Esophagus mucosa (tissue), 1 donor: ENCODE measurements at regions not wholly inside any gene's neighbourhood (a gene's known extent, or its start where the extent isn't known, plus 50 kb on each side); places are given as distances from the start of the nearest gene placed in this dataset.
"Not testable (repeated sequence)": the region's sequence is repeated elsewhere in the genome, so short reads cannot be mapped to it uniquely, and the experiment has no call there.

Experiments used
- ATAC-seq: fragments of 200-7000 bp; cut with Tn5 transposase; one replicate; pipeline ENCODE4 v1.9.1; 2020
- donor health status: DM: yes; HTN: yes; CAD: no.

DNA sequence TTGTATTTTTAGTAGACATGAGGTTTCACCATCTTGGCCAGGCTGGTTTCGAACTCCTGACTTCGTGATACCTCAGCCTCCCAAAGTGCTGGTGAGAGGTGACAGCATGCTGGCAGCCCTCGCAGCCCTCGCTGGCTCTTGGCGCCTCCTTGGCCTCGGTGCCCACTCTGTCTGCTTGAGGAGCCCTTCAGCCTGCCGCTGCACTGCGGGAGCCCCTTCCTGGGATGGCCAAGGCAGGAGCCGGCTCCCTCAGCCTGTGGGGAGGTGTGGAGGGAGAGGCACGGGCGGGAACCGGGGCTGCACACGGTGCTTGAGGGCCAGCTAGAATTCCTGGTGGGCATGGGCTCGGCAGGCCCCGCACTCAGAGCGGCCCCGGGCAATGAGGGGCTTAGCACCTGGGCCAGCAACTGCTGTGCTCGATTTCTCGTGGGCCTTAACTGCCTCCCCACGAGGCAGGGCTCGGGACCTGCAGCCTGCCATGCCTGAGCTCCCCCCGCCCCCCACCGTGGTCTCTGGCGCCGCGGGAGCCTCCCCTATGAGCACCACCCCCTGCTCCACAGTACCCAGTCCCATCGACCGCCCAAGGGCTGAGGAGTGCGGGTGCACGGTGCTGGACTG is 96.5 kb upstream of the RHOBTB1 start:
- ATAC-seq, result no peak

DNA sequence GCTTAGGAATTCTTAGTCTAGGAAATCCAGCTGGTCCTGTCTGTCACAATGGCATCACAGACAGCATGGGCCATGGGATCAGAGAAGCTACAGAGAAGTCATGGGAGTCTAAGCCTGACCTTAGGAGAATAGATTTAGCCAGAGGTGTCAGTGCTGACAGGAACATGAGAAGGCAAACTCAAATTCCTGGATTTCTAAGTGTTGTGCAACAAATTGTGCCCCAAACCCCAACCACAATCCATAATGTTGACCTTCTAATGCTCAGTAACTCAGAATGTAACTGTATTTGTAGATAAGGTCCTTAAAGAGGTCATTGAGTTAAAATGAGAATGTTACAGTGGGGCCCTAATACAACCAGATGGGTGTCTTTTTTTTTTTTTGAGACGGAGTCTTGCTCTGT is 95.9 kb upstream of the RHOBTB1 start:
- ATAC-seq, result no peak

DNA sequence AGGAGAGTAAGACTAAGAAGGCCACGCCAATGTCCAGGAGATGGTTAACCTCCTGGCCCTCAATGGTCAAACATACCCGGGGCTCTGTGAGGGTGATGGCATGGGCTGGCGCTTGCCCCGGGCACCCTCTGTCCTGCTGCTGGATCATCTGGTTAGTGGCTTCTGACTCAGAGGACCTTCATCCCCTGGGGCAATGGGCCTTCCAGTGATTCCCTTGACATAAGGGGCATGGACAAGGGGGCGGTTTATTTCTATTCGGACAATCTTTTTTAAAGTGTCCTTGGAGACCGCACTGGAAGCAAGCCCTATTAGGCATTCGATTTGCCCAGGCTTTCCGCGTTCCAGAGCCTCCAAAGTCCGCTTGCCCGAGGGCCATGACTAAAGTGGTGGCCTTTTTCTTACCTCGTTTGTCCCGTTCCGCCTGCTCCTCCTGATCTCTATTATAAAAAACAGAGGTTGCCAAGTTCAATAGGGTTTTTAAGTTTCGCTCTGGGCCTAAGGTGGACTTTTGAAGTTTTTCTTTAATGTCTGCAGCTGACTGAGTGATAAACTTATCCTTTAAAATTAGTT is 93.4 kb upstream of the RHOBTB1 start:
- ATAC-seq, result not testable (repeated sequence)

GRCh38 chr10:61036148-61036547 is 92.2 kb upstream of the RHOBTB1 start:
- ATAC-seq, result not testable (repeated sequence)

DNA sequence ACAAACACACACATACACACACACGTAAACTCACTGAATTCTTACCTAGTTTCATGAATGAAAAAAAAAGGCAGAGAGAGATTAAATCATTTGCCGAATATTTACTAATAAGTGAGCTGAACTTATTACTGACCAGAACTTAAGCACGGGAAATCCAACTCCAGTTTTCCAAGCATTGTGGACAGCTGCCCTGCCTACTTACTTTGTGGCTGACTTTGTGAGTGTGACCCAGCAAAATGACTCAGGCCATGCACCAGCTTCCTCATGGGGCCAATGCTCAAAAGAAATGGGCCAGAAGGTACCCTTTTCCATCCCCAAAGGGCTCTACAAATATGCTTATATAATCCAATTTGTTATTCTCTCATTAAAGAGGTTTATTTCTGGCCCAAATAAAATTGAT is 87.4 kb upstream of the RHOBTB1 start:
- ATAC-seq, result no peak

DNA sequence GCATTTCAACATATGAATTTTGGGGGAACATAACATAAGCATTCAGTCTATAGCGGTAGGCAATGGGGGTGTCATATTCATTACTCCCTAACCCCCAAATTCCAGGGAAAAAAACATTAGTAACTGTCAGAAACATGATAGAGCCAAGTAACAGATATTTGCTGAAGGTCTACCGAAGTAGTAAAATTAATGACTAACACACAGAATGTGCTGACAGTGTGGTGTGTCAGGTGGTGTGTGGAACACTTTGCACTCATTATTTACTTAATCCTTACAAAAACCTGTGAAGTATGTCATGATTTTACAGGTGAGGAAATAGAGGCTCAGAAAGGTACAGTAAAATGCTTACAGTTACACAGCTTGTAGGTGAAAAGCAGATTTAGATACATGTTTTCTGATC is 85.4 kb upstream of the RHOBTB1 start:
- ATAC-seq, result peak; percentile 52

- no peak for ATAC-seq
Observed at GRCh38 chr10:61028861-61029361, 84.9 kb upstream of the RHOBTB1 start.

- ATAC-seq, result no peak
Observed at GRCh38 chr10:61024856-61025201, 80.8 kb upstream of the RHOBTB1 start.

GRCh38 chr10:61024151-61024855 is 80.3 kb upstream of the RHOBTB1 start:
- ATAC-seq, result no peak

DNA sequence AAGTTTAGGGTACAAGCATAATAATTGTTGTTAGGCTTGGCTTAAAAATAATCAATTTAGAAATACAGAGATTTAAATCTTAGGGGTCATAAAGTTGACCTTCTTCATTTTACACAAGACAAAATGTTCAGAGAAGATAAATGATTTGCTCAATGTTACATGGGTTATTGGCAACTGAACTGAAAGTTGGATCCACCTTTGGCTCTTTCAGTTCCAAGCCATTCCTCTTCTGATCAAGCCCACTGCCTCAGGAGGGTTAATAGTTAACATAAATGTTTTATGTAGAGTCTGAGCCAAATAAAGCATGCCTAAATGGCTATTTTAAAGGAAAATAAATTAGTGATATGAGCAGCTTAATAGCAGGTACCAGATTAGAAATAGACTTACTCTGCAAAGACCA is 79.1 kb upstream of the RHOBTB1 start:
- ATAC-seq, result no peak

DNA sequence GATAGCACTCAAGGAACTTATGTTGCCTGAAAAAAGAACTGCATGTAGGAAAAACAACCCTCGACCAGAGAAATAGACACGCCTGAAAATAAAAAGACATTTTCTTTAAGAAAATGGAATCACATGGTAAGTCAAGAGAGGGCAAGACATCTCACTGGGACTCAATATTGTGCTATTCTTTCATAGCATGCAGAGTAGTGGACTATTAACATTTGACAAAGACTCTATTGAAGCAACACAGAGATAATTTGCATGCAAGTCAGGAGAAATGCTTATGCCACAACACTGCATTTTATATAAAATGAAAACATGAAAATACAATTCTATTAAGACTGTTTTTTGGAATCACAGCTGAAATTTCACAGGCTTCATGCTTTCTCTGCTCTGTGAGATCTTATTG is 77.9 kb upstream of the RHOBTB1 start:
- no peak for ATAC-seq

GRCh38 chr10:61020420-61021158 is 76.6 kb upstream of the RHOBTB1 start:
- no peak for ATAC-seq

- no peak for ATAC-seq
Observed at GRCh38 chr10:61018146-61018545, 74.2 kb upstream of the RHOBTB1 start.

DNA sequence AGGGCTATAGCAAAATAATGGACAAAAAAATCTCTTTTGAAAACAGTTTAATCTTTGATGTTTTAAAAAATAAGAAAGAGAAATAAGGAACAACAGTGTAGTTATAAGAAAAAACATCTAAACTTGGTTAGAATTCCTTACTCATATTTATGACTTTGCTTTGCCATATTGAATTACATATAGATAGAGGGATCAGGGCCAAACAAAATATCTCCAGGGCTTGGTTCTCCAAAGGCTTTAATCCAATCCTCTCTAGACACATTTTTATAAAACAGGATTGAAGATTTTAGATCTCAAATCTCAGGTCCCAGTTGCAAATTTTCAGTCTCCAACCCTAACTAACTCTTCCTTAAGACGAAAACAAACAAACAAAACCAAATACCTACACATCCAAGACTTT is 72.6 kb upstream of the RHOBTB1 start:
- no peak for ATAC-seq

- no peak for ATAC-seq
Observed at GRCh38 chr10:61016007-61016406, 72.0 kb upstream of the RHOBTB1 start.

- no peak for ATAC-seq
Observed at GRCh38 chr10:61010863-61011262, 66.9 kb upstream of the RHOBTB1 start.

GRCh38 chr10:61003069-61003468 is 59.1 kb upstream of the RHOBTB1 start:
- not testable (repeated sequence) for ATAC-seq

DNA sequence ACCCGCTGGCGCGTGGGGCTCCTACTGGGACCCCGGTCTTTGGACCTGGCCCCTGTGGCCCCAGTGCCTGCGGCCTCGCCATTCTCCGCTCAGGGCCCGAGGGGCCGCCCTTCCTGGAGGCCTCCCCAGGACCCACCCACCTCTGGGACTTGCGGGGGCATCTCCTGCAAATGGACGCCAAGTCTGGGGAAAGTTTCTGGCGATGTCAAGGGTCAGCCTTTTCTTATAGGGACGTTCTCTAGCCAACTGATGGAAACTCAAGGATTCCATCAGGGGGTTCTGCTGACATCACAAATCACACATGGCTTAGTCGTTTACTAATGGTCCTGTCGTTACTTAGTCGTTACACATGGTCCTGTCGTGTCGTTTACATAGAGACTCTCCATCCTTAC is 57.7 kb upstream of the RHOBTB1 start:
- ATAC-seq, result no peak

DNA sequence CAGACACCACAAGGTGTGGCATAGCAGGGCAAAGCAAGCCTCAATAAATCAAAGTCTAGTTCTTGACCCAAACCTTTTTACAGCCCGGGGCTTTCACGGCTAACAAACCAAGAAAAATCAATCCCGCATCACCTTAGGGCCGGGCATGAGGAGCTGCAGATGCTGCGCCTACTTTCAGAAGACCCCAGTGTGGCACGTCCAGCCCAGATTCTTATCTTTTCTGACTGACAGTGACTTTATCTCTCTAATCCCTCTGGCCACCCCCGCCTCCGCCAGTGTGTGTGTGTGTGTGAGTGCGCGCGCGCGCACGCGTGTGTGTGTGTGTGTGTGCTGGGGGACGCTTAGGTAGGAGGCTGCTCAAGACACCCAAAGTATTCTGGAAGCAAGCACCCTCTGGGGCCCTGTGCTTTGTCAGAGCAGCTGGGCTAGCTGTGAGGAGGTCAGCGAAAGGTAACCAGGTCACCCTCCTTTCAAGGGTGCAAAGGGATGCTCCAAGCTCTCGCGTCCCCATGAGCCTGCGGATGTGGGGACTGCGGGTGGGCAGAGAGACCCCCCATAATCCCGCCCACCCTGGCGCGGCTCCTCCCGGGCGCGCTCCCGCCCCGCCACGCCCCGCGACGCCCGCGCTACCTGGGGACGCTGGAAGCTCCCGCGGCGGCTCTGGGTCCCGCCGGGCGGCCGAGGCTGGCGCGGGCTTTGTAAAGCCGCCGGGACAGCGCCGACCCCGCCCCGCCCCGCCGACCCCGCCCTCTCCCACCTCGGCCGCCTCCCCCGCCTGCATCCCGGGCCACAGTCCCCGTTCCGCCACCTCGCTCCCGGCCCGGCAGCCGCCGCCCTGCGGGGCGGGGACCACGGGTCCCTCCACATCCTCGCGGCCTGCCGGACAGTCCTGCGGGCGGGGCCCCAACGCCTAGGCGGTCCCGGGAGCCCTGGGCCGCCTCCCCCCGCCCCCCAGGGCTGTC is 57.1 kb upstream of the RHOBTB1 start:
- ATAC-seq, result peak; percentile 44

- ATAC-seq, result peak; percentile 73
Observed at GRCh38 chr10:60998932-60999331, 54.9 kb upstream of the RHOBTB1 start.

GRCh38 chr10:60994128-60994527 is 50.1 kb upstream of the RHOBTB1 start:
- no peak for ATAC-seq
